Endothelial cell of umbilical vein (primary cell): ENCODE measurements at regions not wholly inside any gene's neighbourhood (a gene's known extent, or its start where the extent isn't known, plus 50 kb on each side); places are given as distances from the start of the nearest gene placed in this dataset.

Source experiments
- BruUV-seq: library from RNA; stranded (reverse); fragments of 400-500 nt; replicated peaks from 2 replicates; lab custom pipeline; 2021; lab: Mats Ljungman, UMichigan
- CTCF ChIA-PET: fragments of 300-600, 350-600 bp; sonication (Branson Sonifier 250); formaldehyde crosslinking; loops from one replicate; lab custom pipeline; 2021; ENCODE audit warnings: antibody characterized with exemption, inconsistent platforms; lab: Charles Lee
- POLR2A ChIA-PET: fragments of 300-600, 350-600 bp; sonication (Branson Sonifier 250); formaldehyde crosslinking; loops from one replicate; lab custom pipeline; 2021; ENCODE audit warnings: antibody characterized with exemption, inconsistent platforms; lab: Charles Lee
- DNase-seq: peaks from one replicate; pipeline ENCODE4 v3.0.0-alpha.2; 2011; ENCODE audit warnings: low read depth, low spot score
- FAIRE-seq: peaks from 2 replicates; lab custom pipeline; 2011; peaks lifted over from hg19 to GRCh38; lab: Jason Lieb, UNC
- H2AFZ ChIP-seq: 2 replicates; pipeline ENCODE4 v1.6.0; 2012; ENCODE audit warnings: low read depth, low read length, control low read depth, inconsistent platforms
- H3K27ac ChIP-seq: 2 replicates; pipeline ENCODE4 v1.5.1; 2011; ENCODE audit warnings: low read depth, mild to moderate bottlenecking, control low read depth, low read length, moderate library complexity; ENCODE audit not compliant: insufficient read depth
- H3K27me3 ChIP-seq, 2 experiments: 2 replicates each; pipeline versions ENCODE4 v1.6.0 to v1.6.1; 2011; ENCODE audit warnings: low read length in 2 of 2, mixed read lengths in 1 of 2; ENCODE audit not compliant: control insufficient read depth in 2 of 2, insufficient read depth in 2 of 2
- H3K36me3 ChIP-seq, 2 experiments: 2 replicates in 1 of 2; 3 replicates in 1 of 2; pipeline ENCODE4 v1.5.1; 2011; ENCODE audit warnings: low read length in 2 of 2, mild to moderate bottlenecking in 1 of 2, moderate library complexity in 1 of 2; ENCODE audit not compliant: control insufficient read depth in 2 of 2, insufficient read depth in 2 of 2; ENCODE audit errors: extremely low read depth in 1 of 2
- H3K4me1 ChIP-seq: 3 replicates; pipeline ENCODE4 v1.5.1; 2011; ENCODE audit warnings: mild to moderate bottlenecking, low read length; ENCODE audit not compliant: control insufficient read depth, insufficient read depth; ENCODE audit errors: extremely low read depth
- H3K4me2 ChIP-seq: 2 replicates; pipeline ENCODE4 v1.6.1; 2011; ENCODE audit warnings: low read length, control low read depth, mixed read lengths; ENCODE audit not compliant: insufficient read depth
- H3K4me3 ChIP-seq, 3 experiments: fragments of 200-600 bp in 1 of 3; sonication (generic), shearing (Covaris generic) in 1 of 3; replicated peaks in 1 of 3; 2 replicates each; pipeline ENCODE4 v1.5.1; 2011 to 2016; ENCODE audit warnings: control low read depth in 3 of 3, low read length in 3 of 3, mild to moderate bottlenecking in 2 of 3, inconsistent platforms in 1 of 3, low read depth in 1 of 3, moderate library complexity in 1 of 3; ENCODE audit not compliant: insufficient read depth in 1 of 3
- H3K79me2 ChIP-seq: 2 replicates; pipeline ENCODE4 v1.6.0; 2012; ENCODE audit warnings: low read length, inconsistent platforms; ENCODE audit not compliant: control insufficient read depth, insufficient read depth
- H3K9ac ChIP-seq: replicated peaks from 2 replicates; pipeline ENCODE3; 2011; ENCODE audit warnings: low read length, control low read depth; ENCODE audit not compliant: insufficient read depth; ENCODE audit errors: extremely low read depth
- H3K9me1 ChIP-seq: replicated peaks from 3 replicates; pipeline ENCODE4 v1.6.0; 2011; ENCODE audit warnings: mild to moderate bottlenecking, low read length; ENCODE audit not compliant: control insufficient read depth, insufficient read depth; ENCODE audit errors: extremely low read depth
- H3K9me3 ChIP-seq: replicated peaks from 2 replicates; pipeline ENCODE4 v1.5.1; 2012; ENCODE audit warnings: low read length, inconsistent platforms; ENCODE audit not compliant: control insufficient read depth, insufficient read depth
- H4K20me1 ChIP-seq: replicated peaks from 2 replicates; pipeline ENCODE3; 2011; ENCODE audit warnings: mild to moderate bottlenecking, low read length; ENCODE audit not compliant: control insufficient read depth, insufficient read depth; ENCODE audit errors: extremely low read depth
- CTCF ChIP-seq, 2 donors: IDR thresholded peaks; 1 replicate in 1 of 2; 2 replicates in 1 of 2; pipeline ENCODE4 v1.5.1; 2011; ENCODE audit warnings: low read length in 2 of 2, mild to moderate bottlenecking in 2 of 2, moderate library complexity in 2 of 2, control low read depth in 1 of 2, inconsistent platforms in 1 of 2, low read depth in 1 of 2; ENCODE audit not compliant: insufficient read depth in 1 of 2; ENCODE audit errors: extremely low read depth in 1 of 2
- EZH2 ChIP-seq: IDR thresholded peaks from 2 replicates; pipeline ENCODE4 v1.6.1; 2012; ENCODE audit warnings: borderline replicate concordance, low read depth, mild to moderate bottlenecking, moderate library complexity, low read length, inconsistent platforms; ENCODE audit not compliant: severe bottlenecking
- FOS ChIP-seq: IDR thresholded peaks from 2 replicates; pipeline ENCODE4 v1.6.1; 2011; ENCODE audit warnings: mild to moderate bottlenecking, low read length, moderate library complexity, borderline replicate concordance; ENCODE audit not compliant: insufficient read depth
- GATA2 ChIP-seq: IDR thresholded peaks from 2 replicates; pipeline ENCODE4 v1.7.0; 2011; ENCODE audit warnings: low read depth, mild to moderate bottlenecking, moderate library complexity, mixed read lengths, low read length; ENCODE audit not compliant: insufficient read length, insufficient read depth
- JUN ChIP-seq: IDR thresholded peaks from 2 replicates; pipeline ENCODE4 v1.6.1; 2011; ENCODE audit warnings: borderline replicate concordance, low read depth; ENCODE audit not compliant: insufficient read length, insufficient read depth
- MAX ChIP-seq: IDR thresholded peaks from 2 replicates; pipeline ENCODE4 v1.6.1; 2011; ENCODE audit not compliant: insufficient read depth, insufficient read length
- MYC ChIP-seq: IDR thresholded peaks from one replicate; pipeline ENCODE4 v1.6.1; 2011; ENCODE audit warnings: mild to moderate bottlenecking, low read depth, low read length
- POLR2A ChIP-seq: IDR thresholded peaks from 2 replicates; pipeline ENCODE4 v1.6.1; 2012; ENCODE audit warnings: low read depth, mild to moderate bottlenecking, control low read depth, low read length
- POLR2AphosphoS5 ChIP-seq: IDR thresholded peaks from 2 replicates; pipeline ENCODE4 v1.6.1; 2012; ENCODE audit warnings: low read depth, mild to moderate bottlenecking, control low read depth, low read length, moderate library complexity; ENCODE audit not compliant: insufficient read depth
- dilution Hi-C: fragments of 300-500 bp; cut with MboI; formaldehyde crosslinking; loops from one replicate; pipeline ENCODE4 v1.15.0; 2019; ENCODE audit warnings: low sequenced_read_pairs; ENCODE audit not compliant: extremely low pct_ligation_motif_present
- intact Hi-C: fragments of 100-400 bp; cut with micrococcal nuclease; formaldehyde crosslinking; loops from one replicate; pipeline ENCODE4 v1.10.0; 2022

- no peaks in the 10 kb centered on the region for H3K9me1 ChIP-seq
- no peak overlapping the region for H3K4me2 ChIP-seq
- intact Hi-C loops (no loop called here), dilution Hi-C loops (no loop called here)
- H3K27me3 ChIP-seq = no peaks in the 10 kb centered on the region
- POLR2A ChIA-PET = no interaction called here
- no peak overlapping the region for H3K9ac ChIP-seq
- no peak for DNase-seq
- H3K27ac ChIP-seq = no peak overlapping the region
- no peak overlapping the region for H3K4me3 ChIP-seq
- no peaks in the 10 kb centered on the region for H3K9me3 ChIP-seq
- no peaks in the 10 kb centered on the region for H3K4me1 ChIP-seq
- H2AFZ ChIP-seq = no peak overlapping the region
- no TSS peak for BruUV-seq
- TF ChIP-seq MYC (no peak), EZH2 (no peak)
- H3K79me2 ChIP-seq = no peaks in the 10 kb centered on the region
- H4K20me1 ChIP-seq = no peaks in the 10 kb centered on the region
- CTCF ChIA-PET = no interaction called here
- FAIRE-seq = no peak
- no peaks in the 10 kb centered on the region for H3K36me3 ChIP-seq
Observed at GRCh38 chr15:52984507-52984906, 194.4 kb upstream of the ONECUT1 start.

GRCh38 chr15:52980446-52980845 is 190.3 kb upstream of the ONECUT1 start:
- intact Hi-C loops = no loop called here

More at GRCh38 chr15:52980446-52980845, 190.3 kb upstream of the ONECUT1 start:
- no peaks in the 10 kb centered on the region for H3K27me3 ChIP-seq
- no peaks in the 10 kb centered on the region for H3K4me1 ChIP-seq
- no peak overlapping the region for H3K27ac ChIP-seq
- no peaks in the 10 kb centered on the region for H3K36me3 ChIP-seq
- FAIRE-seq (no peak), DNase-seq (no peak)
- H3K4me3 ChIP-seq = no peak overlapping the region
- no peak for TF ChIP-seq FOS
- no peak for TF ChIP-seq CTCF (IDR thresholded peaks at IDR 0.05; ENCODE audit: extremely low read depth in 1 of 2, insufficient read depth in 1 of 2, low read depth in 1 of 2, low read length in 2 of 2)
- TF ChIP-seq MYC = no peak
- TF ChIP-seq POLR2AphosphoS5 = no peak
- no peak for TF ChIP-seq GATA2
- no peak for TF ChIP-seq MAX
- TF ChIP-seq JUN = no peak
- no peak for TF ChIP-seq POLR2A
- no peak for TF ChIP-seq EZH2
- no peak overlapping the region for H3K9ac ChIP-seq
- H3K9me1 ChIP-seq = no peaks in the 10 kb centered on the region
- no peaks in the 10 kb centered on the region for H3K9me3 ChIP-seq
- BruUV-seq = no TSS peak
- H4K20me1 ChIP-seq = no peaks in the 10 kb centered on the region
- H2AFZ ChIP-seq = no peak overlapping the region
- no peaks in the 10 kb centered on the region for H3K79me2 ChIP-seq
- CTCF ChIA-PET = interaction anchor here (0.5 kb wide), 1 partner anchor 108 kb away, joined by 3 read pairs; no protein-coding TSS in a partner anchor
- POLR2A ChIA-PET = no interaction called here
- no peak overlapping the region for H3K4me2 ChIP-seq
- dilution Hi-C loops = no loop called here
